HL-60 (cell line): ENCODE measurements at regions not wholly inside any gene's neighbourhood (a gene's known extent, or its start where the extent isn't known, plus 50 kb on each side); places are given as distances from the start of the nearest gene placed in this dataset.

Experiments
- CTCF ChIP-seq: IDR thresholded peaks from one replicate; pipeline ENCODE4 v1.5.1; 2011; ENCODE audit warnings: low read length, control low read depth, inconsistent platforms; ENCODE audit not compliant: insufficient read depth
- GABPA ChIP-seq: IDR thresholded peaks from 2 replicates; pipeline ENCODE4 v1.6.1; 2012; ENCODE audit warnings: low read depth

- TF ChIP-seq CTCF (no peak), GABPA (no peak)
These were observed 83.6 kb downstream of the RHOB start for GRCh38 chr2:20530520-20530919.
